GM12878 (cell line): ENCODE measurements at regions not wholly inside any gene's neighbourhood (a gene's known extent, or its start where the extent isn't known, plus 50 kb on each side); places are given as distances from the start of the nearest gene placed in this dataset.

Experiments
- ATAC-seq: fragments of 200-7000 bp; cut with Tn5 transposase; 3 replicates; pipeline ENCODE4 v1.9.1; 2020; ENCODE audit warnings: mild to moderate bottlenecking, moderate library complexity
- BruUV-seq: library from RNA; stranded (reverse); fragments of 400-500 nt; replicated peaks from 2 replicates; lab custom pipeline; 2021; lab: Mats Ljungman, UMichigan
- CTCF ChIA-PET: fragments of 300-600 bp; sonication (Branson Sonifier 250); formaldehyde crosslinking; extraction: SDS; loops from one replicate; lab custom pipeline; 2021; ENCODE audit warnings: inconsistent platforms; lab: Yijun Ruan, JAX
- POLR2A ChIA-PET: fragments of 350-600 bp; formaldehyde crosslinking; extraction: SDS; loops from one replicate; lab custom pipeline; 2021; ENCODE audit warnings: inconsistent platforms; lab: Charles Lee
- RAD21 ChIA-PET: fragments of 300-600 bp; sonication (Branson Sonifier 250); formaldehyde crosslinking; loops from one replicate; lab custom pipeline; 2023; ENCODE audit warnings: antibody characterized with exemption; ENCODE audit not compliant: unreplicated experiment; lab: Charles Lee
- SMC1A ChIA-PET: fragments of 300-600 bp; sonication (Branson Sonifier 250); formaldehyde crosslinking; loops from one replicate; lab custom pipeline; 2023; ENCODE audit not compliant: unreplicated experiment, uncharacterized antibody; lab: Charles Lee
- DNase-seq: peaks from one replicate; pipeline ENCODE4 v3.0.0-alpha.2; 2011; ENCODE audit warnings: low read depth, low spot score
- FAIRE-seq: peaks from 3 replicates; lab custom pipeline; 2011; peaks lifted over from hg19 to GRCh38; lab: Jason Lieb, UNC
- H2AFZ ChIP-seq: 2 replicates; pipeline ENCODE4 v1.6.0; 2011; ENCODE audit warnings: low read depth, low read length, control low read depth; ENCODE audit not compliant: control insufficient read depth
- H3K27ac ChIP-seq: 2 replicates; pipeline ENCODE4 v1.5.1; 2011; ENCODE audit warnings: control low read depth; ENCODE audit not compliant: control insufficient read depth, insufficient read depth
- H3K27me3 ChIP-seq, 2 experiments: replicated peaks in 1 of 2; 2 replicates each; pipeline versions ENCODE4 v1.6.0 to v1.6.1; 2011; ENCODE audit warnings: low read length in 1 of 2; ENCODE audit not compliant: control insufficient read depth in 2 of 2, insufficient read depth in 2 of 2
- H3K36me3 ChIP-seq, 2 experiments: 2 replicates each; pipeline ENCODE4 v1.5.1; 2011; ENCODE audit warnings: low read length in 1 of 2; ENCODE audit not compliant: control insufficient read depth in 2 of 2, insufficient read depth in 2 of 2
- H3K4me1 ChIP-seq: 2 replicates; pipeline ENCODE4 v1.6.1; 2011; ENCODE audit warnings: mild to moderate bottlenecking, low read length, moderate library complexity, mixed read lengths; ENCODE audit not compliant: control insufficient read depth, insufficient read depth
- H3K4me2 ChIP-seq: 2 replicates; pipeline ENCODE4 v1.6.0; 2011; ENCODE audit warnings: control low read depth; ENCODE audit not compliant: control insufficient read depth, insufficient read depth
- H3K4me3 ChIP-seq: fragments of 200-600 bp; sonication (generic); 2 replicates; pipeline ENCODE4 v1.5.1; 2016
- H3K79me2 ChIP-seq: 2 replicates; pipeline ENCODE4 v1.6.0; 2011; ENCODE audit warnings: low read length; ENCODE audit not compliant: control insufficient read depth, insufficient read depth
- H3K9ac ChIP-seq: 2 replicates; pipeline ENCODE4 v1.8.0; 2011; ENCODE audit warnings: low read length, control low read depth, mixed read lengths; ENCODE audit not compliant: control insufficient read depth, insufficient read depth
- H3K9me3 ChIP-seq: replicated peaks from 3 replicates; pipeline ENCODE4 v1.5.1; 2011; ENCODE audit warnings: mild to moderate bottlenecking, low read length; ENCODE audit not compliant: control insufficient read depth, insufficient read depth
- H4K20me1 ChIP-seq: 2 replicates; pipeline ENCODE4 v1.6.0; 2011; ENCODE audit not compliant: control insufficient read depth, insufficient read depth
- BACH1 ChIP-seq: fragments of 450-650 bp; IDR thresholded peaks from 2 replicates; pipeline ENCODE4 v1.6.1; 2017; ENCODE audit warnings: mild to moderate bottlenecking, borderline replicate concordance
- GABPA ChIP-seq: IDR thresholded peaks from 2 replicates; pipeline ENCODE4 v1.6.1; 2014; ENCODE audit warnings: antibody characterized with exemption, low read depth, mild to moderate bottlenecking, inconsistent platforms
- IRF4 ChIP-seq: IDR thresholded peaks from 2 replicates; pipeline ENCODE4 v1.6.1; 2011; ENCODE audit warnings: low read depth, low read length
- RUNX3 ChIP-seq: IDR thresholded peaks from 2 replicates; pipeline ENCODE4 v1.6.1; 2012; ENCODE audit warnings: low read length, inconsistent platforms
- ZNF24 ChIP-seq: fragments of 450-650 bp; IDR thresholded peaks from 2 replicates; pipeline ENCODE4 v1.6.1; 2017; ENCODE audit warnings: antibody characterized with exemption, mild to moderate bottlenecking
- ZNF274 ChIP-seq: IDR thresholded peaks from one replicate; pipeline ENCODE4 v1.8.0; 2011; ENCODE audit not compliant: insufficient read length, insufficient read depth
- ZNF384 ChIP-seq: IDR thresholded peaks from 2 replicates; pipeline ENCODE4 v1.6.1; 2012; ENCODE audit warnings: low read depth, mild to moderate bottlenecking, low read length, improper control_type of control experiment, borderline replicate concordance
- WGBS: methylation state at CpG from one replicate; pipeline ENCODE4 v1.1.6; 2016; ENCODE audit warnings: low lambda C conversion rate; ENCODE audit not compliant: insufficient replicate concordance, insufficient coverage; ENCODE audit errors: missing lambda C conversion rate; 5-methylcytosine and 5-hydroxymethylcytosine counted together
- in situ Hi-C: fragments of 300-500 bp; cut with MboI; formaldehyde crosslinking; loops from 9 replicates; pipeline ENCODE4 v1.14.3; 2018; ENCODE audit warnings: mixed read lengths
- intact Hi-C: fragments of 100-400 bp; cut with micrococcal nuclease; formaldehyde crosslinking; loops from one replicate; pipeline ENCODE4 v1.14.2; 2022; ENCODE audit not compliant: unreplicated experiment
- TF ChIP-seq, protein P1 (sequence below): IDR thresholded peaks from 2 replicates; pipeline ENCODE4 v1.6.1; 2011; ENCODE audit warnings: low read depth, low read length, improper control_type of control experiment, borderline replicate concordance
- TF ChIP-seq, protein P2 (sequence below): fragments of 450-650 bp; IDR thresholded peaks from 2 replicates; pipeline ENCODE4 v1.6.1; 2018; ENCODE audit warnings: borderline replicate concordance, mild to moderate bottlenecking; ENCODE audit not compliant: partially characterized antibody
- TF ChIP-seq, protein P3 (sequence below): fragments of 450-650 bp; formaldehyde crosslinking; IDR thresholded peaks from 2 replicates; pipeline ENCODE4 v1.4.0; 2020; ENCODE audit warnings: mild to moderate bottlenecking, moderate library complexity
- TF ChIP-seq, protein P4 (sequence below): IDR thresholded peaks from 2 replicates; pipeline ENCODE4 v1.6.1; 2011; ENCODE audit warnings: borderline replicate concordance, low read depth, mild to moderate bottlenecking, moderate library complexity, mixed read lengths, low read length; ENCODE audit not compliant: insufficient read depth; ENCODE audit errors: extremely low read length

DNA sequence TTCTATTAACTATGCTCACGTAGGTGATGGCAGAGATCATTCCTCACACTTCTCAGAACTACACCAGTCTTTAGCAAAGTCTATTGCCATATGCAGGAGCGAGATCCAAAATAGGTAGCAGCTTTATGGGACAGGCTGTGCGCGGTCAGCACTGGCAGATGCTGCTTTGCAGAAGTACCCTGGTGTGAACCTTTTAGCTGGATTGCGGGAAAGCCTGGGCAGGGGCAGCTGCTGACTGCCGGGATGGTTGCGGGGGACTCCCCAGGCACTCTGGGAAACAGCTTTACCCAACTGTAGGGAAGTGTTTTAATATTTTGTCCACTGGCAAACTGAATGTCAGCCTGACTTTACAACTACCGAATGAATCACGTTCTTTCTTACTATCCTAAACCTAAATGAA lies 251.3 kb downstream of the HS3ST3A1 start:
- no peaks in the 10 kb centered on the region for H3K79me2 ChIP-seq
- no TSS peak for BruUV-seq
- intact Hi-C loops: no loop called here
- POLR2A ChIA-PET: no interaction called here
- CTCF ChIA-PET: interaction anchor here (0.6 to 1.3 kb wide), 2 partner anchors 13 to 23 kb away, joined by 3 to 4 read pairs; no protein-coding TSS in a partner anchor
- H4K20me1 ChIP-seq: no peaks in the 10 kb centered on the region
- no peak overlapping the region for H3K4me2 ChIP-seq
- no peak overlapping the region for H3K4me3 ChIP-seq
- RAD21 ChIA-PET: no interaction called here
- no peaks in the 10 kb centered on the region for H3K4me1 ChIP-seq
- 47% methylated on average over 9 of the region's 9 CpGs for WGBS
- no peak overlapping the region for H2AFZ ChIP-seq
- SMC1A ChIA-PET: interaction anchor here (1.2 kb wide), 2 partner anchors 10 to 149 kb away, joined by 3 to 4 read pairs; no protein-coding TSS in a partner anchor
- H3K27me3 ChIP-seq: no peaks in the 10 kb centered on the region
- DNase-seq (no peak), FAIRE-seq (no peak), ATAC-seq (no peak)
- no peaks in the 10 kb centered on the region for H3K9me3 ChIP-seq
- in situ Hi-C loops: no loop called here
- H3K36me3 ChIP-seq: no peaks in the 10 kb centered on the region
- no peak overlapping the region for H3K27ac ChIP-seq
- H3K9ac ChIP-seq: no peak overlapping the region
- no peak for TF ChIP-seq ZNF24
- no peak for TF ChIP-seq IRF4
- TF ChIP-seq, protein P1, sequence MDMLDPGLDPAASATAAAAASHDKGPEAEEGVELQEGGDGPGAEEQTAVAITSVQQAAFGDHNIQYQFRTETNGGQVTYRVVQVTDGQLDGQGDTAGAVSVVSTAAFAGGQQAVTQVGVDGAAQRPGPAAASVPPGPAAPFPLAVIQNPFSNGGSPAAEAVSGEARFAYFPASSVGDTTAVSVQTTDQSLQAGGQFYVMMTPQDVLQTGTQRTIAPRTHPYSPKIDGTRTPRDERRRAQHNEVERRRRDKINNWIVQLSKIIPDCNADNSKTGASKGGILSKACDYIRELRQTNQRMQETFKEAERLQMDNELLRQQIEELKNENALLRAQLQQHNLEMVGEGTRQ: no peak
- TF ChIP-seq, protein P2, sequence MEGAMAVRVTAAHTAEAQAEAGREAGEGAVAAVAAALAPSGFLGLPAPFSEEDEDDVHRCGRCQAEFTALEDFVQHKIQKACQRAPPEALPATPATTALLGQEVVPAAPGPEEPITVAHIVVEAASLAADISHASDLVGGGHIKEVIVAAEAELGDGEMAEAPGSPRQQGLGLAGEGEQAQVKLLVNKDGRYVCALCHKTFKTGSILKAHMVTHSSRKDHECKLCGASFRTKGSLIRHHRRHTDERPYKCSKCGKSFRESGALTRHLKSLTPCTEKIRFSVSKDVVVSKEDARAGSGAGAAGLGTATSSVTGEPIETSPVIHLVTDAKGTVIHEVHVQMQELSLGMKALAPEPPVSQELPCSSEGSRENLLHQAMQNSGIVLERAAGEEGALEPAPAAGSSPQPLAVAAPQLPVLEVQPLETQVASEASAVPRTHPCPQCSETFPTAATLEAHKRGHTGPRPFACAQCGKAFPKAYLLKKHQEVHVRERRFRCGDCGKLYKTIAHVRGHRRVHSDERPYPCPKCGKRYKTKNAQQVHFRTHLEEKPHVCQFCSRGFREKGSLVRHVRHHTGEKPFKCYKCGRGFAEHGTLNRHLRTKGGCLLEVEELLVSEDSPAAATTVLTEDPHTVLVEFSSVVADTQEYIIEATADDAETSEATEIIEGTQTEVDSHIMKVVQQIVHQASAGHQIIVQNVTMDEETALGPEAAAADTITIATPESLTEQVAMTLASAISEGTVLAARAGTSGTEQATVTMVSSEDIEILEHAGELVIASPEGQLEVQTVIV: no peak
- TF ChIP-seq, protein P3, sequence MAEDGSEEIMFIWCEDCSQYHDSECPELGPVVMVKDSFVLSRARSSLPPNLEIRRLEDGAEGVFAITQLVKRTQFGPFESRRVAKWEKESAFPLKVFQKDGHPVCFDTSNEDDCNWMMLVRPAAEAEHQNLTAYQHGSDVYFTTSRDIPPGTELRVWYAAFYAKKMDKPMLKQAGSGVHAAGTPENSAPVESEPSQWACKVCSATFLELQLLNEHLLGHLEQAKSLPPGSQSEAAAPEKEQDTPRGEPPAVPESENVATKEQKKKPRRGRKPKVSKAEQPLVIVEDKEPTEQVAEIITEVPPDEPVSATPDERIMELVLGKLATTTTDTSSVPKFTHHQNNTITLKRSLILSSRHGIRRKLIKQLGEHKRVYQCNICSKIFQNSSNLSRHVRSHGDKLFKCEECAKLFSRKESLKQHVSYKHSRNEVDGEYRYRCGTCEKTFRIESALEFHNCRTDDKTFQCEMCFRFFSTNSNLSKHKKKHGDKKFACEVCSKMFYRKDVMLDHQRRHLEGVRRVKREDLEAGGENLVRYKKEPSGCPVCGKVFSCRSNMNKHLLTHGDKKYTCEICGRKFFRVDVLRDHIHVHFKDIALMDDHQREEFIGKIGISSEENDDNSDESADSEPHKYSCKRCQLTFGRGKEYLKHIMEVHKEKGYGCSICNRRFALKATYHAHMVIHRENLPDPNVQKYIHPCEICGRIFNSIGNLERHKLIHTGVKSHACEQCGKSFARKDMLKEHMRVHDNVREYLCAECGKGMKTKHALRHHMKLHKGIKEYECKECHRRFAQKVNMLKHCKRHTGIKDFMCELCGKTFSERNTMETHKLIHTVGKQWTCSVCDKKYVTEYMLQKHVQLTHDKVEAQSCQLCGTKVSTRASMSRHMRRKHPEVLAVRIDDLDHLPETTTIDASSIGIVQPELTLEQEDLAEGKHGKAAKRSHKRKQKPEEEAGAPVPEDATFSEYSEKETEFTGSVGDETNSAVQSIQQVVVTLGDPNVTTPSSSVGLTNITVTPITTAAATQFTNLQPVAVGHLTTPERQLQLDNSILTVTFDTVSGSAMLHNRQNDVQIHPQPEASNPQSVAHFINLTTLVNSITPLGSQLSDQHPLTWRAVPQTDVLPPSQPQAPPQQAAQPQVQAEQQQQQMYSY (CRISPR knock-in tag): no peak
- no peak for TF ChIP-seq ZNF384
- TF ChIP-seq BACH1: no peak
- no peak for TF ChIP-seq GABPA
- TF ChIP-seq ZNF274: no peak
- TF ChIP-seq, protein P4, sequence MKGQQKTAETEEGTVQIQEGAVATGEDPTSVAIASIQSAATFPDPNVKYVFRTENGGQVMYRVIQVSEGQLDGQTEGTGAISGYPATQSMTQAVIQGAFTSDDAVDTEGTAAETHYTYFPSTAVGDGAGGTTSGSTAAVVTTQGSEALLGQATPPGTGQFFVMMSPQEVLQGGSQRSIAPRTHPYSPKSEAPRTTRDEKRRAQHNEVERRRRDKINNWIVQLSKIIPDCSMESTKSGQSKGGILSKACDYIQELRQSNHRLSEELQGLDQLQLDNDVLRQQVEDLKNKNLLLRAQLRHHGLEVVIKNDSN: no peak
- TF ChIP-seq RUNX3: no peak
